ENCODE measurements at regions not wholly inside any gene's neighbourhood (a gene's known extent, or its start where the extent isn't known, plus 50 kb on each side); places are given as distances from the start of the nearest gene placed in this dataset.

GRCh38 chr16:55949518-55949917 is 74.3 kb upstream of the CES5A start:
- TF ChIP-seq CTCF (IDR thresholded peaks at IDR 0.05; ENCODE audit: low read depth, low read length): no peak
- DNase-seq (ENCODE audit: low read depth, low spot score): no peak
- H3K4me3 ChIP-seq (ENCODE audit: low read depth, low read length): no peak overlapping the region
- in situ Hi-C loops (cut with HindIII; ENCODE audit: low sequenced_read_pairs): no loop called here

GRCh38 chr16:55948230-55948629 is 73.1 kb upstream of the CES5A start:
- no peak overlapping the region for H3K4me3 ChIP-seq (ENCODE audit: low read depth, low read length)
- in situ Hi-C loops (cut with HindIII; ENCODE audit: low sequenced_read_pairs): no loop called here
- no peak for TF ChIP-seq CTCF (IDR thresholded peaks at IDR 0.05; ENCODE audit: low read depth, low read length)
- DNase-seq (ENCODE audit: low read depth, low spot score): no peak

- DNase-seq (ENCODE audit: low read depth, low spot score): no peak
- in situ Hi-C loops (cut with HindIII; ENCODE audit: low sequenced_read_pairs): no loop called here
- no peak for TF ChIP-seq CTCF (IDR thresholded peaks at IDR 0.05; ENCODE audit: low read depth, low read length)
- H3K4me3 ChIP-seq (ENCODE audit: low read depth, low read length): no peak overlapping the region
Measured at GRCh38 chr16:55947366-55947765, 72.2 kb upstream of the CES5A start.

GRCh38 chr16:55944377-55944802 is 69.2 kb upstream of the CES5A start:
- in situ Hi-C loops (cut with HindIII; ENCODE audit: low sequenced_read_pairs): no loop called here
- H3K4me3 ChIP-seq (ENCODE audit: low read depth, low read length): no peak overlapping the region
- TF ChIP-seq CTCF (IDR thresholded peaks at IDR 0.05; ENCODE audit: low read depth, low read length): peak; percentile 99
- peak; percentile 46 for DNase-seq (ENCODE audit: low read depth, low spot score)

- H3K4me3 ChIP-seq (ENCODE audit: low read depth, low read length): no peak overlapping the region
- no peak for TF ChIP-seq CTCF (IDR thresholded peaks at IDR 0.05; ENCODE audit: low read depth, low read length)
- no peak for DNase-seq (ENCODE audit: low read depth, low spot score)
- in situ Hi-C loops (cut with HindIII; ENCODE audit: low sequenced_read_pairs): no loop called here
Measured at GRCh38 chr16:55943267-55943666, 68.1 kb upstream of the CES5A start.

GRCh38 chr16:55942821-55943220 is 67.6 kb upstream of the CES5A start:
- in situ Hi-C loops (cut with HindIII; ENCODE audit: low sequenced_read_pairs): no loop called here
- TF ChIP-seq CTCF (IDR thresholded peaks at IDR 0.05; ENCODE audit: low read depth, low read length): no peak
- H3K4me3 ChIP-seq (ENCODE audit: low read depth, low read length): no peak overlapping the region
- DNase-seq (ENCODE audit: low read depth, low spot score): no peak

GRCh38 chr16:55941552-55941951 is 66.4 kb upstream of the CES5A start:
- no peak overlapping the region for H3K4me3 ChIP-seq (ENCODE audit: low read depth, low read length)
- DNase-seq (ENCODE audit: low read depth, low spot score): no peak
- in situ Hi-C loops (cut with HindIII; ENCODE audit: low sequenced_read_pairs): no loop called here
- TF ChIP-seq CTCF (IDR thresholded peaks at IDR 0.05; ENCODE audit: low read depth, low read length): no peak

Measured in astrocyte of the spinal cord (primary cell).